CMK (cell line): ENCODE measurements at regions not wholly inside any gene's neighbourhood (a gene's known extent, or its start where the extent isn't known, plus 50 kb on each side); places are given as distances from the start of the nearest gene placed in this dataset.
"Not testable (repeated sequence)": the region's sequence is repeated elsewhere in the genome, so short reads cannot be mapped to it uniquely, and the experiment has no call there.

Experiments
- DNase-seq: peaks from one replicate; pipeline ENCODE4 v3.0.0-alpha.2; 2010; ENCODE audit warnings: low read depth

GRCh38 chr20:50429412-50429811 lies 80.8 kb upstream of the PTPN1 start:
- no peak for DNase-seq

- DNase-seq = no peak
These were observed 79.1 kb upstream of the PTPN1 start for GRCh38 chr20:50431066-50431450.

GRCh38 chr20:50433001-50433761 lies 77.0 kb upstream of the PTPN1 start:
- DNase-seq = no peak

GRCh38 chr20:50434321-50434652 lies 75.9 kb upstream of the PTPN1 start:
- DNase-seq = no peak

GRCh38 chr20:50434653-50435396 lies 75.4 kb upstream of the PTPN1 start:
- no peak for DNase-seq

- DNase-seq = no peak
These were observed 74.7 kb upstream of the PTPN1 start for GRCh38 chr20:50435397-50436051.

- no peak for DNase-seq
These were observed 74.0 kb upstream of the PTPN1 start for GRCh38 chr20:50436052-50436656.

GRCh38 chr20:50436696-50437095 lies 73.5 kb upstream of the PTPN1 start:
- no peak for DNase-seq

GRCh38 chr20:50438986-50439407 lies 71.2 kb upstream of the PTPN1 start:
- DNase-seq = no peak

GRCh38 chr20:50439539-50440453 lies 70.4 kb upstream of the PTPN1 start:
- DNase-seq = no peak

GRCh38 chr20:50442512-50442911 lies 67.7 kb upstream of the PTPN1 start:
- no peak for DNase-seq

GRCh38 chr20:50445354-50446151 lies 64.6 kb upstream of the PTPN1 start:
- DNase-seq = no peak

GRCh38 chr20:50446351-50447101 lies 63.7 kb upstream of the PTPN1 start:
- DNase-seq = no peak

GRCh38 chr20:50447102-50447804 lies 62.9 kb upstream of the PTPN1 start:
- no peak for DNase-seq

GRCh38 chr20:50447817-50448216 lies 62.4 kb upstream of the PTPN1 start:
- DNase-seq = no peak

GRCh38 chr20:50448625-50449403 lies 61.4 kb upstream of the PTPN1 start:
- DNase-seq = not testable (repeated sequence)

- no peak for DNase-seq
These were observed 60.3 kb upstream of the PTPN1 start for GRCh38 chr20:50449738-50450492.

GRCh38 chr20:50450493-50450826 lies 59.7 kb upstream of the PTPN1 start:
- DNase-seq = no peak
